IMR-90 (cell line): ENCODE measurements at regions not wholly inside any gene's neighbourhood (a gene's known extent, or its start where the extent isn't known, plus 50 kb on each side); places are given as distances from the start of the nearest gene placed in this dataset.

Experiments
- ATAC-seq: fragments of 200-7000 bp; cut with Tn5 transposase; 2 replicates; pipeline ENCODE4 v1.9.1; 2020; ENCODE audit warnings: low read depth, mild to moderate bottlenecking, moderate library complexity
- BruUV-seq: library from RNA; stranded (reverse); fragments of 400-500 nt; replicated peaks from 2 replicates; lab custom pipeline; 2021; lab: Mats Ljungman, UMichigan
- CTCF ChIA-PET: fragments of 300-600 bp; formaldehyde crosslinking; extraction: SDS; loops from one replicate; lab custom pipeline; 2021; ENCODE audit warnings: antibody characterized with exemption; lab: Yijun Ruan, JAX
- POLR2A ChIA-PET: fragments of 300-600 bp; sonication (Branson Sonifier 250); formaldehyde crosslinking; loops from one replicate; lab custom pipeline; 2022; ENCODE audit warnings: antibody characterized with exemption; ENCODE audit not compliant: unreplicated experiment; lab: Charles Lee
- DNase-seq: peaks from one replicate; pipeline ENCODE4 v3.0.0; 2013
- H2AFZ ChIP-seq: replicated peaks from 2 replicates; pipeline ENCODE3; 2013; ENCODE audit warnings: low read length, mild to moderate bottlenecking; ENCODE audit not compliant: poor library complexity
- H2AK5ac ChIP-seq: 2 replicates; pipeline ENCODE4 v1.6.1; 2013; ENCODE audit warnings: low read depth, low read length, inconsistent platforms
- H2AK9ac ChIP-seq: replicated peaks from 2 replicates; pipeline ENCODE3; 2013; ENCODE audit warnings: mild to moderate bottlenecking, low read depth, low read length, moderate library complexity; ENCODE audit not compliant: poor library complexity
- H2BK120ac ChIP-seq: 2 replicates; pipeline ENCODE4 v1.6.1; 2013; ENCODE audit warnings: low read depth, low read length, inconsistent platforms
- H2BK15ac ChIP-seq: 3 replicates; pipeline ENCODE4 v1.6.1; 2013; ENCODE audit warnings: low read depth, low read length, inconsistent platforms
- H2BK20ac ChIP-seq: 2 replicates; pipeline ENCODE4 v1.6.1; 2013; ENCODE audit warnings: low read depth, mild to moderate bottlenecking, inconsistent platforms, low read length, moderate library complexity
- H2BK5ac ChIP-seq: 2 replicates; pipeline ENCODE4 v1.6.1; 2013; ENCODE audit warnings: mild to moderate bottlenecking, low read depth, low read length, inconsistent platforms; ENCODE audit not compliant: poor library complexity, severe bottlenecking
- H3K14ac ChIP-seq: replicated peaks from 2 replicates; pipeline ENCODE4 v1.6.1; 2013; ENCODE audit warnings: low read depth, low read length, inconsistent platforms
- H3K18ac ChIP-seq: 2 replicates; pipeline ENCODE4 v1.6.1; 2013; ENCODE audit warnings: low read depth, low read length, control low read depth
- H3K23ac ChIP-seq: 2 replicates; pipeline ENCODE4 v1.6.1; 2013; ENCODE audit warnings: low read depth, low read length, inconsistent platforms
- H3K27ac ChIP-seq: 2 replicates; pipeline ENCODE4 v1.5.1; 2013; ENCODE audit warnings: mild to moderate bottlenecking, control low read depth, low read length; ENCODE audit not compliant: insufficient read depth
- H3K27me3 ChIP-seq: 2 replicates; pipeline ENCODE4 v1.6.1; 2013; ENCODE audit warnings: low read length; ENCODE audit not compliant: control insufficient read depth, insufficient read depth
- H3K36me3 ChIP-seq: 2 replicates; pipeline ENCODE4 v1.6.1; 2013; ENCODE audit warnings: low read length, mixed read lengths; ENCODE audit not compliant: control insufficient read depth, insufficient read depth
- H3K4ac ChIP-seq: 2 replicates; pipeline ENCODE4 v1.6.1; 2013; ENCODE audit warnings: low read depth, low read length, inconsistent platforms
- H3K4me1 ChIP-seq: 2 replicates; pipeline ENCODE4 v1.6.1; 2013; ENCODE audit warnings: low read length, mixed read lengths; ENCODE audit not compliant: control insufficient read depth, insufficient read depth
- H3K4me2 ChIP-seq: 2 replicates; pipeline ENCODE4 v1.6.1; 2013; ENCODE audit warnings: low read depth, mild to moderate bottlenecking, control low read depth, low read length, moderate library complexity
- H3K4me3 ChIP-seq: 2 replicates; pipeline ENCODE4 v1.5.1; 2013; ENCODE audit warnings: low read depth, mild to moderate bottlenecking, control low read depth, low read length, moderate library complexity; ENCODE audit not compliant: insufficient read depth
- H3K56ac ChIP-seq: 2 replicates; pipeline ENCODE4 v1.6.1; 2013; ENCODE audit warnings: low read length, inconsistent platforms; ENCODE audit not compliant: insufficient read depth; ENCODE audit errors: extremely low read depth
- H3K79me1 ChIP-seq, 2 experiments: 2 replicates each; pipeline ENCODE4 v1.6.1; 2013; ENCODE audit warnings: low read length in 2 of 2, inconsistent platforms in 1 of 2, low read depth in 1 of 2
- H3K9ac ChIP-seq: 2 replicates; pipeline ENCODE4 v1.6.1; 2013; ENCODE audit warnings: low read depth, low read length, control low read depth
- H3K9me1 ChIP-seq: 2 replicates; pipeline ENCODE4 v1.6.1; 2013; ENCODE audit warnings: low read length, inconsistent platforms; ENCODE audit not compliant: insufficient read depth
- H3K9me3 ChIP-seq: 2 replicates; pipeline ENCODE4 v1.6.1; 2013; ENCODE audit warnings: low read length; ENCODE audit not compliant: control insufficient read depth, insufficient read depth
- H4K20me1 ChIP-seq: 2 replicates; pipeline ENCODE4 v1.6.1; 2013; ENCODE audit warnings: low read length, inconsistent platforms; ENCODE audit not compliant: insufficient read depth
- H4K5ac ChIP-seq: 2 replicates; pipeline ENCODE4 v1.6.1; 2013; ENCODE audit warnings: mild to moderate bottlenecking, low read depth, low read length, control low read depth
- H4K8ac ChIP-seq, 2 experiments: 2 replicates each; pipeline ENCODE4 v1.6.1; 2013; ENCODE audit warnings: low read depth in 2 of 2, low read length in 2 of 2, control low read depth in 1 of 2, inconsistent platforms in 1 of 2
- H4K91ac ChIP-seq: 2 replicates; pipeline ENCODE4 v1.6.1; 2013; ENCODE audit warnings: low read depth, low read length, inconsistent platforms; ENCODE audit not compliant: insufficient read depth
- FOS ChIP-seq: fragments of 150-350 bp; IDR thresholded peaks from 2 replicates; pipeline ENCODE4 v1.6.1; 2016; ENCODE audit warnings: low read depth, low read length
- MAFK ChIP-seq: IDR thresholded peaks from 2 replicates; pipeline ENCODE4 v1.6.1; 2012; ENCODE audit warnings: low read depth, low read length, improper control_type of control experiment
- WGBS, 2 experiments: methylation state at CpG; one replicate each; pipeline versions ENCODE4 v1.1.5 to v1.1.7; 2013; ENCODE audit warnings: missing lambda C conversion rate in 2 of 2; ENCODE audit not compliant: insufficient read length in 1 of 2; ENCODE audit errors: extremely low coverage in 2 of 2; 5-methylcytosine and 5-hydroxymethylcytosine counted together
- dilution Hi-C: fragments of 300-500 bp; cut with HindIII; formaldehyde crosslinking; loops from one replicate; pipeline ENCODE4 v1.14.3; 2018; ENCODE audit warnings: low sequenced_read_pairs; ENCODE audit not compliant: unreplicated experiment
- in situ Hi-C: fragments of 300-500 bp; cut with MboI; formaldehyde crosslinking; loops from 3 replicates; pipeline ENCODE4 v1.14.3; 2019; ENCODE audit warnings: low sequenced_read_pairs, inconsistent platforms, mixed read lengths
- intact Hi-C: fragments of 100-400 bp; cut with micrococcal nuclease; formaldehyde crosslinking; loops from 2 replicates; pipeline ENCODE4 v1.10.0; 2022

DNA sequence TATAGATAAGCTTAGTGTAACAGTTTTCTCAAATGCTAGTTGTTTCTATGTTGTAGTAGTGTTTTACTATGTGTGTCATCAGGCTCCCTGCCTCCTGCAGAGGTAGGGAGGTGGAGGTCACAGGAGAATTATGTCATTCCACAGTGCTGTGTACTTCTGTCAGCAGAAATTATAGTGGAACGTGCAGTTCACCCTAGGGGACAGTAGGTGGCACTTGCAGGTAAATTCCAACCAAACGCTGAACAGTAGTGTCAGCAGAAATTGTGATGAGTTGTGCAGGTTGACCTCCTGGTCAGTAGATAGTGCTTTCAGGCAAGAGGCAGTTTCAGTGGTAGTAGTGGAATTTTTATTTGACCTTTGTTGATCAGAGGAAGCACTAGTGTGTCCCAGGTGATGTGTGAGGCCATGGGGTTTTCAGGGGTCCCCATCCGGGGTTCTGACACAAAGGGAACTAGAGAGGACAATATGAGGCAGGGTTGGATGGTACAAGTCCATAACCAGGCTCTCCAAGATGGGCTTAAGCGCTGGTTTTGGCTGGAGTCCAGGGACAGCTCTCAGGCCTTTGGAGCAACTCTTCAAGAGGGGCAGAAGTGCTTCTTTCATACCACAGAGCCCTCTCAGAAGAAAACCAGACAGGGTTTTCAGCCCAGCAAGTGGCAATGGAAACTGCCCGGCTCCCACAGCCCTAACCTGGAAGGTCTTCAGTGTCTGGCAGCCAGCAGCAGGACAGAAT lies 402.9 kb downstream of the CYLC2 start:
- Histone ChIP-seq H4K5ac (no peak overlapping the region), H3K14ac (no peak overlapping the region), H3K56ac (no peak overlapping the region), H2BK120ac (no peak overlapping the region), H3K4me3 (no peak overlapping the region), H3K4ac (no peak overlapping the region), H2BK5ac (no peak overlapping the region), H3K9me1 (no peaks in the 10 kb centered on the region), H2BK15ac (no peak overlapping the region), H2AFZ (no peak overlapping the region), H2AK5ac (no peak overlapping the region), H3K27me3 (no peaks in the 10 kb centered on the region), H3K18ac (no peak overlapping the region), H3K4me2 (no peak overlapping the region), H3K36me3 (no peaks in the 10 kb centered on the region), H4K8ac (no peak overlapping the region), H4K20me1 (no peaks in the 10 kb centered on the region), H3K23ac (no peak overlapping the region), H2BK20ac (no peak overlapping the region), H3K9me3 (peaks cover 8% of the 10 kb centered on the region; the same call in 1 of the 2 replicates), H2AK9ac (no peak overlapping the region), H3K27ac (no peak overlapping the region), H3K9ac (no peak overlapping the region), H3K79me1 (no peaks in the 10 kb centered on the region), H3K4me1 (no peaks in the 10 kb centered on the region), H4K91ac (no peak overlapping the region)
- intact Hi-C loops = no loop called here
- TF ChIP-seq FOS = no peak
- peak; percentile 45; the same call in 1 of the 2 replicates for TF ChIP-seq MAFK
- CTCF ChIA-PET = no interaction called here
- BruUV-seq = no TSS peak
- DNase-seq (no peak), ATAC-seq (no peak)
- POLR2A ChIA-PET = no interaction called here
- 13% methylated on average over 3 of the region's 5 CpGs; no CpG with 5 or more reads in 1 of the 2 experiments for WGBS, 2 experiments
- in situ Hi-C loops = no loop called here
- dilution Hi-C loops = no loop called here
